Panc1 (cell line): ENCODE measurements at regions not wholly inside any gene's neighbourhood (a gene's known extent, or its start where the extent isn't known, plus 50 kb on each side); places are given as distances from the start of the nearest gene placed in this dataset.

Experiments
- POLR2AphosphoS5 ChIP-seq: IDR thresholded peaks from 2 replicates; pipeline ENCODE4 v1.6.1; 2012; ENCODE audit warnings: mild to moderate bottlenecking, low read depth, low read length, moderate library complexity
- SIN3A ChIP-seq: IDR thresholded peaks from 2 replicates; pipeline ENCODE4 v1.6.1; 2012; ENCODE audit warnings: low read depth, mild to moderate bottlenecking, low read length, moderate library complexity, borderline replicate concordance; ENCODE audit not compliant: insufficient read depth
- TCF7L2 ChIP-seq: IDR thresholded peaks from 2 replicates; pipeline ENCODE4 v1.6.1; 2011; ENCODE audit warnings: mild to moderate bottlenecking, low read depth, low read length, inconsistent platforms
- TF ChIP-seq, protein P1 (sequence below): fragments of 450-650 bp; IDR thresholded peaks from 2 replicates; pipeline ENCODE4 v1.5.1; 2017; ENCODE audit warnings: mild to moderate bottlenecking
- TF ChIP-seq, protein P2 (sequence below), 2 experiments: IDR thresholded peaks; 2 replicates each; pipeline ENCODE4 v1.6.1; 2011 to 2012; ENCODE audit warnings: low read depth in 2 of 2, control low read depth in 1 of 2, low read length in 1 of 2, mild to moderate bottlenecking in 1 of 2, moderate library complexity in 1 of 2; ENCODE audit not compliant: insufficient read depth in 1 of 2

DNA sequence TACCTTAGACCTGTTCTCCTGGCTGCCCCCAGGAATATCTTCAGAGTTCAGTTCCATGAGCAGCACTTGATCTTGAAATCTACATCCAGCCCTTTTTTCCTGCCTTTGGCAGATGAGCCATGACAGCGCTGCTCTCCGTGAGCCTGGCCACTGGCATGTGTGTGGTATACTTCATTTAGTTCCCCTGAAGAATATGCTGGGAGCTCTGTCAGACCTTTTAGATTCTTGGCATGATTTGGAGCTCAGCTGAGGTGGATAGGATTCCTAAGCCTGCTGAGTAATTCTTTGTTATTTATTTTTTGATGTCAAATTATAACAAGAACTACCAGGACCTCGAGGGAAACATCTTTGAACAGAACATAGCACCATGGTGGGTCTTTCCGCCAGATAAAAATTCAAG, 121.7 kb downstream of the EDEM1 start:
- TF ChIP-seq, protein P1, sequence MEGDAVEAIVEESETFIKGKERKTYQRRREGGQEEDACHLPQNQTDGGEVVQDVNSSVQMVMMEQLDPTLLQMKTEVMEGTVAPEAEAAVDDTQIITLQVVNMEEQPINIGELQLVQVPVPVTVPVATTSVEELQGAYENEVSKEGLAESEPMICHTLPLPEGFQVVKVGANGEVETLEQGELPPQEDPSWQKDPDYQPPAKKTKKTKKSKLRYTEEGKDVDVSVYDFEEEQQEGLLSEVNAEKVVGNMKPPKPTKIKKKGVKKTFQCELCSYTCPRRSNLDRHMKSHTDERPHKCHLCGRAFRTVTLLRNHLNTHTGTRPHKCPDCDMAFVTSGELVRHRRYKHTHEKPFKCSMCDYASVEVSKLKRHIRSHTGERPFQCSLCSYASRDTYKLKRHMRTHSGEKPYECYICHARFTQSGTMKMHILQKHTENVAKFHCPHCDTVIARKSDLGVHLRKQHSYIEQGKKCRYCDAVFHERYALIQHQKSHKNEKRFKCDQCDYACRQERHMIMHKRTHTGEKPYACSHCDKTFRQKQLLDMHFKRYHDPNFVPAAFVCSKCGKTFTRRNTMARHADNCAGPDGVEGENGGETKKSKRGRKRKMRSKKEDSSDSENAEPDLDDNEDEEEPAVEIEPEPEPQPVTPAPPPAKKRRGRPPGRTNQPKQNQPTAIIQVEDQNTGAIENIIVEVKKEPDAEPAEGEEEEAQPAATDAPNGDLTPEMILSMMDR: no peak
- TF ChIP-seq, protein P2, sequence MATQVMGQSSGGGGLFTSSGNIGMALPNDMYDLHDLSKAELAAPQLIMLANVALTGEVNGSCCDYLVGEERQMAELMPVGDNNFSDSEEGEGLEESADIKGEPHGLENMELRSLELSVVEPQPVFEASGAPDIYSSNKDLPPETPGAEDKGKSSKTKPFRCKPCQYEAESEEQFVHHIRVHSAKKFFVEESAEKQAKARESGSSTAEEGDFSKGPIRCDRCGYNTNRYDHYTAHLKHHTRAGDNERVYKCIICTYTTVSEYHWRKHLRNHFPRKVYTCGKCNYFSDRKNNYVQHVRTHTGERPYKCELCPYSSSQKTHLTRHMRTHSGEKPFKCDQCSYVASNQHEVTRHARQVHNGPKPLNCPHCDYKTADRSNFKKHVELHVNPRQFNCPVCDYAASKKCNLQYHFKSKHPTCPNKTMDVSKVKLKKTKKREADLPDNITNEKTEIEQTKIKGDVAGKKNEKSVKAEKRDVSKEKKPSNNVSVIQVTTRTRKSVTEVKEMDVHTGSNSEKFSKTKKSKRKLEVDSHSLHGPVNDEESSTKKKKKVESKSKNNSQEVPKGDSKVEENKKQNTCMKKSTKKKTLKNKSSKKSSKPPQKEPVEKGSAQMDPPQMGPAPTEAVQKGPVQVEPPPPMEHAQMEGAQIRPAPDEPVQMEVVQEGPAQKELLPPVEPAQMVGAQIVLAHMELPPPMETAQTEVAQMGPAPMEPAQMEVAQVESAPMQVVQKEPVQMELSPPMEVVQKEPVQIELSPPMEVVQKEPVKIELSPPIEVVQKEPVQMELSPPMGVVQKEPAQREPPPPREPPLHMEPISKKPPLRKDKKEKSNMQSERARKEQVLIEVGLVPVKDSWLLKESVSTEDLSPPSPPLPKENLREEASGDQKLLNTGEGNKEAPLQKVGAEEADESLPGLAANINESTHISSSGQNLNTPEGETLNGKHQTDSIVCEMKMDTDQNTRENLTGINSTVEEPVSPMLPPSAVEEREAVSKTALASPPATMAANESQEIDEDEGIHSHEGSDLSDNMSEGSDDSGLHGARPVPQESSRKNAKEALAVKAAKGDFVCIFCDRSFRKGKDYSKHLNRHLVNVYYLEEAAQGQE (IDR thresholded peaks at IDR 0.05; ENCODE audit: insufficient read depth in 1 of 2, low read depth in 2 of 2, low read length in 1 of 2): no peak
- TF ChIP-seq POLR2AphosphoS5 (no peak), TCF7L2 (no peak), SIN3A (no peak)
